ENCODE measurements at regions not wholly inside any gene's neighbourhood (a gene's known extent, or its start where the extent isn't known, plus 50 kb on each side); places are given as distances from the start of the nearest gene placed in this dataset.

- 25 to 33% methylated on average over 4 of the region's 4 CpGs for WGBS, 2 experiments (ENCODE audit: low coverage in 1 of 2, low lambda C conversion rate in 2 of 2, missing lambda C conversion rate in 2 of 2)
Observed at GRCh38 chr9:26078706-26079105, 400.5 kb upstream of the TUSC1 start.

GRCh38 chr9:26077860-26078259, 399.6 kb upstream of the TUSC1 start:
- Histone ChIP-seq H2AFZ (no peak overlapping the region), H3K27ac (no peak overlapping the region), H3K4me3 (no peak overlapping the region), H3K27me3 (replicated peaks; ENCODE audit: insufficient read depth) (no peaks in the 10 kb centered on the region), H3K9me2 (ENCODE audit: insufficient read depth) (no peaks in the 10 kb centered on the region), H3K4me1 (ENCODE audit: insufficient read depth) (no peaks in the 10 kb centered on the region), H3F3A (ENCODE audit: insufficient read depth) (no peaks in the 10 kb centered on the region), H4K20me1 (ENCODE audit: insufficient read depth) (no peaks in the 10 kb centered on the region), H3K36me3 (ENCODE audit: low read depth) (no peaks in the 10 kb centered on the region), H3K79me2 (ENCODE audit: insufficient read depth) (no peaks in the 10 kb centered on the region), H3K9ac (no peak overlapping the region), H3K9me3 (ENCODE audit: low read depth) (no peaks in the 10 kb centered on the region), H3K4me2 (ENCODE audit: unreplicated experiment) (no peak overlapping the region)
- TF ChIP-seq EZH2phosphoT487 (IDR thresholded peaks at IDR 0.05; ENCODE audit: insufficient read depth, low read depth), result no peak
- in situ Hi-C loops (cut with MboI), result no loop called here
- WGBS, 2 experiments (ENCODE audit: low coverage in 1 of 2, low lambda C conversion rate in 2 of 2, missing lambda C conversion rate in 2 of 2), result 69 to 71% methylated on average over 4 of the region's 4 CpGs
- no peak for DNase-seq

More at GRCh38 chr9:26078706-26079105, 400.5 kb upstream of the TUSC1 start:
- Histone ChIP-seq H4K20me1 (ENCODE audit: insufficient read depth) (no peaks in the 10 kb centered on the region), H2AFZ (no peak overlapping the region), H3F3A (ENCODE audit: insufficient read depth) (no peaks in the 10 kb centered on the region), H3K27me3 (replicated peaks; ENCODE audit: insufficient read depth) (no peaks in the 10 kb centered on the region), H3K4me2 (ENCODE audit: unreplicated experiment) (no peak overlapping the region), H3K4me3 (no peak overlapping the region), H3K4me1 (ENCODE audit: insufficient read depth) (no peaks in the 10 kb centered on the region), H3K9me3 (ENCODE audit: low read depth) (no peaks in the 10 kb centered on the region), H3K36me3 (ENCODE audit: low read depth) (no peaks in the 10 kb centered on the region), H3K9ac (no peak overlapping the region), H3K9me2 (ENCODE audit: insufficient read depth) (no peaks in the 10 kb centered on the region), H3K27ac (no peak overlapping the region), H3K79me2 (ENCODE audit: insufficient read depth) (no peaks in the 10 kb centered on the region)
- no peak for DNase-seq
- in situ Hi-C loops (cut with MboI), result no loop called here
- TF ChIP-seq EZH2 (IDR thresholded peaks at IDR 0.05; ENCODE audit: insufficient read depth, poor library complexity, severe bottlenecking), result no peak
- TF ChIP-seq EZH2phosphoT487 (IDR thresholded peaks at IDR 0.05; ENCODE audit: insufficient read depth, low read depth), result no peak

- Histone ChIP-seq H3K4me3 (no peak overlapping the region), H3K9me3 (ENCODE audit: low read depth) (no peaks in the 10 kb centered on the region), H2AFZ (no peak overlapping the region), H3K36me3 (ENCODE audit: low read depth) (no peaks in the 10 kb centered on the region), H3K27me3 (replicated peaks; ENCODE audit: insufficient read depth) (no peaks in the 10 kb centered on the region), H3K9ac (no peak overlapping the region), H4K20me1 (ENCODE audit: insufficient read depth) (no peaks in the 10 kb centered on the region), H3F3A (ENCODE audit: insufficient read depth) (no peaks in the 10 kb centered on the region), H3K4me1 (ENCODE audit: insufficient read depth) (no peaks in the 10 kb centered on the region), H3K27ac (no peak overlapping the region), H3K4me2 (ENCODE audit: unreplicated experiment) (no peak overlapping the region), H3K9me2 (ENCODE audit: insufficient read depth) (no peaks in the 10 kb centered on the region), H3K79me2 (ENCODE audit: insufficient read depth) (no peaks in the 10 kb centered on the region)
- no peak for TF ChIP-seq EZH2 (IDR thresholded peaks at IDR 0.05; ENCODE audit: insufficient read depth, poor library complexity, severe bottlenecking)
- no peak for TF ChIP-seq EZH2phosphoT487 (IDR thresholded peaks at IDR 0.05; ENCODE audit: insufficient read depth, low read depth)
- DNase-seq, result no peak
- 44 to 46% methylated on average over 1 of the region's 1 CpG for WGBS, 2 experiments (ENCODE audit: low coverage in 1 of 2, low lambda C conversion rate in 2 of 2, missing lambda C conversion rate in 2 of 2)
- in situ Hi-C loops (cut with MboI), result no loop called here
Observed at GRCh38 chr9:26067608-26068007, 389.4 kb upstream of the TUSC1 start.

- H3K36me3 ChIP-seq (ENCODE audit: low read depth), result no peaks in the 10 kb centered on the region
- no peak overlapping the region for H3K4me3 ChIP-seq
- H3F3A ChIP-seq (ENCODE audit: insufficient read depth), result no peaks in the 10 kb centered on the region
- no peaks in the 10 kb centered on the region for H3K9me3 ChIP-seq (ENCODE audit: low read depth)
- H3K4me2 ChIP-seq (ENCODE audit: unreplicated experiment), result no peak overlapping the region
- 15 to 18% methylated on average over 1 of the region's 1 CpG for WGBS, 2 experiments (ENCODE audit: low coverage in 1 of 2, low lambda C conversion rate in 2 of 2, missing lambda C conversion rate in 2 of 2)
- in situ Hi-C loops (cut with MboI), result no loop called here
- no peaks in the 10 kb centered on the region for H4K20me1 ChIP-seq (ENCODE audit: insufficient read depth)
- H3K79me2 ChIP-seq (ENCODE audit: insufficient read depth), result no peaks in the 10 kb centered on the region
- no peak for DNase-seq
- H3K4me1 ChIP-seq (ENCODE audit: insufficient read depth), result no peaks in the 10 kb centered on the region
- no peak overlapping the region for H3K27ac ChIP-seq
- H3K27me3 ChIP-seq (replicated peaks; ENCODE audit: insufficient read depth), result no peaks in the 10 kb centered on the region
- no peak for TF ChIP-seq EZH2 (IDR thresholded peaks at IDR 0.05; ENCODE audit: insufficient read depth, poor library complexity, severe bottlenecking)
- H2AFZ ChIP-seq, result no peak overlapping the region
- H3K9ac ChIP-seq, result no peak overlapping the region
- no peaks in the 10 kb centered on the region for H3K9me2 ChIP-seq (ENCODE audit: insufficient read depth)
Observed at GRCh38 chr9:26066237-26066636, 388.0 kb upstream of the TUSC1 start.

- Histone ChIP-seq H3K36me3 (ENCODE audit: low read depth) (no peaks in the 10 kb centered on the region), H3K9me3 (ENCODE audit: low read depth) (no peaks in the 10 kb centered on the region), H3K9me2 (ENCODE audit: insufficient read depth) (no peaks in the 10 kb centered on the region), H3K9ac (no peak overlapping the region), H3K79me2 (ENCODE audit: insufficient read depth) (no peaks in the 10 kb centered on the region), H3K27me3 (replicated peaks; ENCODE audit: insufficient read depth) (no peaks in the 10 kb centered on the region), H3K27ac (no peak overlapping the region), H2AFZ (no peak overlapping the region), H4K20me1 (ENCODE audit: insufficient read depth) (no peaks in the 10 kb centered on the region), H3F3A (ENCODE audit: insufficient read depth) (0 out of 2 replicates have a peak, but pooled peaks cover 9% of the 10 kb centered on the region), H3K4me3 (no peak overlapping the region), H3K4me2 (ENCODE audit: unreplicated experiment) (no peak overlapping the region), H3K4me1 (ENCODE audit: insufficient read depth) (0 out of 2 replicates have a peak, but pooled peaks cover 11% of the 10 kb centered on the region)
- no peak for DNase-seq
- in situ Hi-C loops (cut with MboI), result no loop called here
- no peak for TF ChIP-seq EZH2 (IDR thresholded peaks at IDR 0.05; ENCODE audit: insufficient read depth, poor library complexity, severe bottlenecking)
- 32 to 38% methylated on average over 4 of the region's 4 CpGs for WGBS, 2 experiments (ENCODE audit: low coverage in 1 of 2, low lambda C conversion rate in 2 of 2, missing lambda C conversion rate in 2 of 2)
Observed at GRCh38 chr9:26061948-26062575, 383.8 kb upstream of the TUSC1 start.
